HG03565 (cell line): ENCODE measurements at regions not wholly inside any gene's neighbourhood (a gene's known extent, or its start where the extent isn't known, plus 50 kb on each side); places are given as distances from the start of the nearest gene placed in this dataset.

Source experiments
- ATAC-seq: cut with Tn5 transposase; IDR thresholded peaks from one replicate; pipeline ENCODE4 v1.9.1; 2021; ENCODE audit warnings: mild to moderate bottlenecking, moderate library complexity; ENCODE audit not compliant: unreplicated experiment

DNA sequence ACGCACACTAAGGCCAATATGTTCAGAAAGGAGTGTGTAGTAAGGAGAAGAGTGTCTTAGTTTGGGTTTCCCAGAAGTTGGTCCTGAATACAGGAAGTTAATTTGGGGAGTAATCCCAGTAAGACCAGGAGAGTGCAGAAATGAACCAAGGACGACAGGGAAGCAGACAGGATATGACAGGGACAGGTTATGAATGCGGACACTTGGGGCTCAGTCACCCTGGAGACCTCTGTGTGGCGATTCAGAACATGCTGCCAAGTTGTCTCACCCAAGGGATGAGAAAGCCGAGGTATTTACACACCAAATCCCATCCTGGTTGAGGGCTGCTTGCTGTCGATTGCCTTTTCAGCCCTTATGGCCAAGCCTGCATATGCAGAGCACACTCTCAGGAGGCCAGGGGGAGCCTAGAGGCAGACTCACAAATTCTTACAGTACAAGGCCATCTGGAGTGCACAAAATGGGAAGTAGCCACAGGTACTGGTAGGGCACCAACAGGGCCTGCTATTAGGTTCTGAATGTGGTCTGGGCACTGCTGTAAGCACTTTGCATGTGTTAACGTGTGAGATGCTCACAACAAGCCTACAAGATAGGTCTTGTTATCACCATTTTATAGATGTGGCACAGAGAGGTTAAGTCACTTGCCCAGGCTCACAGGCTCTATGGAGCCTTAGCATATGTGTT lies 233.1 kb upstream of the ANKRD55 start:
- no peak for ATAC-seq

DNA sequence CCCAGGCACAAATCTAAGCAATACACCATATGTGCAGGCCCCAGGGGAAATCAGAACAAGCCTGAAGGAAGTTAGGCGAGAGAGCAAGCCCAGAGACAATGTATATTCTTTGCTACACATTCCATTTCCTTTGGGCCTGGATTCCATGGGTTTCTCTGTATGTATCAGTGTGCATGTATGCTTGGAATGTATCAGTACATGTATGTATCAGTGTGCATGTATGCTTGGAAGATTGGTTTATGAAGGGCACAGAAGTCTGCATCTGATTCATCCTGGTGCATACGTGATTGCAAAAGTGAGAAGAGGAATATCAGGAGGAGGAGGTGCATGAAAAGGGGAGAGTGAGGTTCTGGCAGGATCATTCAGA lies 232.6 kb upstream of the ANKRD55 start:
- ATAC-seq = no peak

DNA sequence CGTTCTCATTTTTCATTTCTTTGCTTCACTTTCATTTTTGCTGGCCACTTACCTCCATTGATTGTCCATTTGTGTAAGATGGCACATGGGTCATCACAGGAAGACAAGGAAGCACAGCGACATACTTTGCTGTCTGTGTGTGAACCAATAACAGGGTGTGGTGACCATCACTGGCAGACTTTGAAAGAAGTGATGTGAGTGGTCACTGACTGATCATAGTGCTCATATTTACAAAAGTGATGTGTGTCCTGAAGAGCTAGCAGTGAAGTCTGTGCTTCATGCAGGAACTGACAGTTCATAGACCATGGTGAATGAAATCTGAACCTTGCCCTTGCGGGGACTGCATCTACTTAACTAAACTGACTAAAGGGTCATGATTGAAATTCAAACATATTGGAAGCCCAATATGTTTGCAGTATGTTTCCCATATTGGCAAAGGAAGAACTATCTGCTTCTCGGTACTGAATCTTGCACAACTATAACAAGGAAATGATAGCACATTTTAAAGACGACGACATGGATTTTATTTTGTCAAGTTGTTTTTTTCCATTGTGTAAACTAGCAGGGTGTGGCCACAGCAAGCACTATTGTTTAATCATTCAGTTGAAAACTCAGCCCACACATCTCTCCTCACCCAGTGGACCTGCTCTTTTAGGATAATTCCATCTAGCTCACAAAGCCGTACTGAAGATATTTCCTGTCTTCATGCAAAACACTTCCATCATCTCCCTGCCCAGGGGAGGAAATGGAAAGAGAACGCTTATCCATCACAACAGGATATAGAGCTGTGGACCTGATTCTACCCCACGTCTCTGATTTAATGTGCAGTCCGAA lies 232.0 kb upstream of the ANKRD55 start:
- ATAC-seq = no peak

- no peak for ATAC-seq
Observed at GRCh38 chr5:56463944-56464571, 230.9 kb upstream of the ANKRD55 start.

- ATAC-seq = no peak
Observed at GRCh38 chr5:56461584-56461983, 228.5 kb upstream of the ANKRD55 start.

DNA sequence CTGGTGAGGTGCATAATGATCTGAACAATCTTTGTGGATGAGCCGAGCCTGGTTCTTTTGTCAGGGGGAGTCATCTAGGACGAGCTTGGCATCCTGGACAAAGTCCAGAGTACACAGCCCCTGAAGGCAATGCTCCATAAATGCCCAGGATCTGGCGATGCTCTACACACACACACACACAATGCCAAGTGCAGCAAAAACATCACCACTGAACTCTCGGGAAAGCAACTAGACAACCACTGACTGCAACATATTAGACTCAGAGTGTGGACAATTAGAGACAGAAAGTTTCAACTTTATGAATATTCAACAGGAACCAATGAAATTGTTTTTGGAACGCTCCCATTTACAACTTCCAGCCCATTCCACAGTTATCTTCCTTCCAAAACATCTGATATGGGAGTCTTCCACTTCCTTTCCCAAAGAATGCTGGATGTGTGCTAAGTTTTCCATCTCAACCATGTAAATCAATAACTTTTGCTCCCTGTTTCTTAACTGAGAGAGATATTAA lies 227.6 kb upstream of the ANKRD55 start:
- ATAC-seq = no peak

DNA sequence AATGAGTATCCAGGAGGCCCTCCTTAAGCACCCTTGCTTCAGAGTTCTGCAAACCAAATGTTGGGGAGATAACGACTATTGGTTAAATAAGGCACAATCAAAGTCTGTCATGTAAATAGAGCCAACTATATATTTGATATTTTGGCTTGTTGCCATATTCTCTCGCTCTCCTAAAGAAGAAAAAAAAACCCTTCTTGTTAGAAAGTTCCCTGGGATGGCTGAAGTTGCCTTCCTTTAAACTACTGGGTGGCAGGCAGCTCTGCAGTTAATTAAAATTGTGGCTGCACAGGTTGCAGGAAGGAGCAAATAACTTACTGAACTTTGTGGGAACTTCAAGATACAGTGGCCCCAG lies 227.0 kb upstream of the ANKRD55 start:
- no peak for ATAC-seq

- no peak for ATAC-seq
Observed at GRCh38 chr5:56459394-56460194, 226.5 kb upstream of the ANKRD55 start.

- no peak for ATAC-seq
Observed at GRCh38 chr5:56457887-56458812, 225.0 kb upstream of the ANKRD55 start.

- no peak for ATAC-seq
Observed at GRCh38 chr5:56456002-56456401, 222.9 kb upstream of the ANKRD55 start.

- no peak for ATAC-seq
Observed at GRCh38 chr5:56455417-56455816, 222.3 kb upstream of the ANKRD55 start.

DNA sequence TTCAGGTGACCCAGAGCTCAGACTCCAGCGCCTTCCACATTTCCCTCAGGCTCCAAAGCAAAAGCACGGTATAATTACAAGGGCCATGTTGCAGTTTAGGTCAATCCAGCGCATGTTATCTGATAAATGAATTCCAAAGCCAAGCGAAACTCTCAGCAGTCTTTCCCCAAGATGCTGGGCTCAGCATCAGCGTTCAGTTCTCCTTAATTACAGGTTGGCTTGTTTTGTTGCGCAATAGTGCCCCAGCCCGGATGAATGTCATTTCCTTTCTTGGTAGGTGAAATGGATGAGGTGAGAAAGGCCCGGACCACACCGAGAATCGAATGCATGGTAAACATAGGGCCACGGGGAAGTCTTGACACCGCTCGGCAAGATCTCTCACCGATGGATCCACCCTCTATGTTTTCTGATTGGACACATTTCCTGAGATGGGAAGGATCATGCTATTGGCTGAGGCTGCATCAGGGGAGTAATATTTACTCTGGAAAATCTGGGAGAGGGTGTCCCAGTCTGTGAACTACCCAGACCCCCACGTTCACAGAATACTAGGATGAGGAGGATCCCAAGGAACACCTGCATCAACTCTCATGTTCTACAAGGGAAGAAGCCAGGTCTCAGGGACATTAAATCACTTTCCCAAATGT lies 221.2 kb upstream of the ANKRD55 start:
- no peak for ATAC-seq

- ATAC-seq = no peak
Observed at GRCh38 chr5:56451742-56452141, 218.6 kb upstream of the ANKRD55 start.

DNA sequence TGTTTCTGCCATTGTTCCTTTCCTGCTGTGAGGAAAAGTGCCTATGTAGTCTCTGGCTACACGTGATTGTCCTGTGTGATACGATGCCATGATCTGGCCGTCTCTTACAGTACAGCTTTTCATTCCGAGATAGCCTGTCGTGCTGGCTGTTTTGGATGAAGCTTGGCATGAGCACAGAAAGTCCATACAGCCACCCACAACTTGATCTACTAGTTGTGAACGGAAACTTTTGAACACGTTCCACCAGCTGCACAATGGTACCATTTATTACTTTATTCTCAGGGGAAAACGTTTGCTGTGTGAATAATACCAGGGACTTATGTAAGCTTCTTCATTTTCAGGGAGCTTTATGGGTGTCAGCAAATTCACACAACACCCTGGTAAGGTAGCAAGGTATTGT lies 217.6 kb upstream of the ANKRD55 start:
- no peak for ATAC-seq

- no peak for ATAC-seq
Observed at GRCh38 chr5:56449071-56449640, 216.0 kb upstream of the ANKRD55 start.

DNA sequence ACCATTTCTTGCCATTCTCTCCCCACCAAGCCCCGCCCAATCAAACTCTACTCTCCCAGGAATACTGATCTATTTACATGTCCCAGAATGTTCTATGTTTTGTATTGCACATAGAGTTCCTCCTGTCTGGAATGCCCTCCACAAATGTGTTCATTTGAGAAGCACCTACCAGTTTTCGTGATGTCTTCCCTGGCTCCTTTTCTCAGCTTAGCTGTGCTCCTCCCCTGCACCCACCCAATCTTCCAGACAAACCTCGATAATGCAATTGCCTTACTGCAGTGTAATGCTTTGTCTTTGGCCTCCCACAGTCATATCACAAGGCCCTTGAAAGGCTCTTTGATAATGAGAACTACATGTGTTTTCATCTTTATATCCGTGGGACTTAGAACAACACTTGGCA lies 214.5 kb upstream of the ANKRD55 start:
- no peak for ATAC-seq

DNA sequence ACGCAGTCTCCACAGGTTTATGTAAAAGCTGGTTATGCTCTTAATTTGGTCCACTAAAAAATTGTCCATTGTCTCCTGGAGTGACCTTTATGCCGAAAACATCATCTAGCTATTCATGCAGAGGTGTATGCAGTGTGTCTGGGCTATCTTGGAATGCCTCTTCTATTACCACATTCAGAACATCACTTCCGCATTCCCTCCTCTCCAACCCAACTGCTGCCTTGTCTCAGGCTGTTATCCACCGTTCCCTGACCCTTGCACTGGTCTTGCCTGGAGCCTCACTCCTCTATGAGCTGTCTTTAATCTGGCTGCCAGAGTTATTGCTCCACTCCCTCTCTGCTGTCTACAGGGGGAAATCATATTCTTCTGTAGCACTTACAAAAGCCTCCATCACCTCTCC lies 214.1 kb upstream of the ANKRD55 start:
- no peak for ATAC-seq

DNA sequence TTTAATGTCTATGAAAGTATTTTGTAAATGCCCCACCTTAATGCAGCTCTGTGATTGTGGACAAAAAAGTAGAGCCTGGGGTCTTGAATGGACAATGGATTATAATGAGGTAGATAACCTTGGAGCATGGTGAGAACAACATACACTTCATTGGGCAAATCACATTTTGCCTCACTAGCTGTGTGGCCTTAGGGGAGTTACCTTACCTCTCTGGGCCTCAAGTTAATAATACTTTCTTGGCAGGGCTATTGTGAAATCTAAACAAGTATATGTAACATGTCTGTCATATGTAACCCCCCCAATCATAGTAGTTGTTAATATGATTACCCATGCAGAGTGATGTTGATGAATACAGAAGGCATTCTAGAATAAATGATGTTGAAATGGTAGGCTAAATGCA lies 213.6 kb upstream of the ANKRD55 start:
- ATAC-seq = no peak

GRCh38 chr5:56443826-56444225 lies 210.7 kb upstream of the ANKRD55 start:
- ATAC-seq = no peak
